Endothelial cell of umbilical vein (primary cell): ENCODE measurements at regions not wholly inside any gene's neighbourhood (a gene's known extent, or its start where the extent isn't known, plus 50 kb on each side); places are given as distances from the start of the nearest gene placed in this dataset.

Experiments used
- BruUV-seq: library from RNA; stranded (reverse); fragments of 400-500 nt; replicated peaks from 2 replicates; lab custom pipeline; 2021; lab: Mats Ljungman, UMichigan
- CTCF ChIA-PET: fragments of 300-600, 350-600 bp; sonication (Branson Sonifier 250); formaldehyde crosslinking; loops from one replicate; lab custom pipeline; 2021; ENCODE audit warnings: antibody characterized with exemption, inconsistent platforms; lab: Charles Lee
- POLR2A ChIA-PET: fragments of 300-600, 350-600 bp; sonication (Branson Sonifier 250); formaldehyde crosslinking; loops from one replicate; lab custom pipeline; 2021; ENCODE audit warnings: antibody characterized with exemption, inconsistent platforms; lab: Charles Lee
- DNase-seq: peaks from one replicate; pipeline ENCODE4 v3.0.0-alpha.2; 2011; ENCODE audit warnings: low read depth, low spot score
- FAIRE-seq: peaks from 2 replicates; lab custom pipeline; 2011; peaks lifted over from hg19 to GRCh38; lab: Jason Lieb, UNC
- H2AFZ ChIP-seq: 2 replicates; pipeline ENCODE4 v1.6.0; 2012; ENCODE audit warnings: low read depth, low read length, control low read depth, inconsistent platforms
- H3K27ac ChIP-seq: 2 replicates; pipeline ENCODE4 v1.5.1; 2011; ENCODE audit warnings: low read depth, mild to moderate bottlenecking, control low read depth, low read length, moderate library complexity; ENCODE audit not compliant: insufficient read depth
- H3K27me3 ChIP-seq, 2 experiments: 2 replicates each; pipeline versions ENCODE4 v1.6.0 to v1.6.1; 2011; ENCODE audit warnings: low read length in 2 of 2, mixed read lengths in 1 of 2; ENCODE audit not compliant: control insufficient read depth in 2 of 2, insufficient read depth in 2 of 2
- H3K36me3 ChIP-seq, 2 experiments: 2 replicates in 1 of 2; 3 replicates in 1 of 2; pipeline ENCODE4 v1.5.1; 2011; ENCODE audit warnings: low read length in 2 of 2, mild to moderate bottlenecking in 1 of 2, moderate library complexity in 1 of 2; ENCODE audit not compliant: control insufficient read depth in 2 of 2, insufficient read depth in 2 of 2; ENCODE audit errors: extremely low read depth in 1 of 2
- H3K4me1 ChIP-seq: 3 replicates; pipeline ENCODE4 v1.5.1; 2011; ENCODE audit warnings: mild to moderate bottlenecking, low read length; ENCODE audit not compliant: control insufficient read depth, insufficient read depth; ENCODE audit errors: extremely low read depth
- H3K4me2 ChIP-seq: 2 replicates; pipeline ENCODE4 v1.6.1; 2011; ENCODE audit warnings: low read length, control low read depth, mixed read lengths; ENCODE audit not compliant: insufficient read depth
- H3K4me3 ChIP-seq, 3 experiments: fragments of 200-600 bp in 1 of 3; sonication (generic), shearing (Covaris generic) in 1 of 3; replicated peaks in 1 of 3; 2 replicates each; pipeline ENCODE4 v1.5.1; 2011 to 2016; ENCODE audit warnings: control low read depth in 3 of 3, low read length in 3 of 3, mild to moderate bottlenecking in 2 of 3, inconsistent platforms in 1 of 3, low read depth in 1 of 3, moderate library complexity in 1 of 3; ENCODE audit not compliant: insufficient read depth in 1 of 3
- H3K79me2 ChIP-seq: 2 replicates; pipeline ENCODE4 v1.6.0; 2012; ENCODE audit warnings: low read length, inconsistent platforms; ENCODE audit not compliant: control insufficient read depth, insufficient read depth
- H3K9ac ChIP-seq: replicated peaks from 2 replicates; pipeline ENCODE3; 2011; ENCODE audit warnings: low read length, control low read depth; ENCODE audit not compliant: insufficient read depth; ENCODE audit errors: extremely low read depth
- H3K9me1 ChIP-seq: replicated peaks from 3 replicates; pipeline ENCODE4 v1.6.0; 2011; ENCODE audit warnings: mild to moderate bottlenecking, low read length; ENCODE audit not compliant: control insufficient read depth, insufficient read depth; ENCODE audit errors: extremely low read depth
- H3K9me3 ChIP-seq: replicated peaks from 2 replicates; pipeline ENCODE4 v1.5.1; 2012; ENCODE audit warnings: low read length, inconsistent platforms; ENCODE audit not compliant: control insufficient read depth, insufficient read depth
- H4K20me1 ChIP-seq: replicated peaks from 2 replicates; pipeline ENCODE3; 2011; ENCODE audit warnings: mild to moderate bottlenecking, low read length; ENCODE audit not compliant: control insufficient read depth, insufficient read depth; ENCODE audit errors: extremely low read depth
- CTCF ChIP-seq, 2 donors: IDR thresholded peaks; 1 replicate in 1 of 2; 2 replicates in 1 of 2; pipeline ENCODE4 v1.5.1; 2011; ENCODE audit warnings: low read length in 2 of 2, mild to moderate bottlenecking in 2 of 2, moderate library complexity in 2 of 2, control low read depth in 1 of 2, inconsistent platforms in 1 of 2, low read depth in 1 of 2; ENCODE audit not compliant: insufficient read depth in 1 of 2; ENCODE audit errors: extremely low read depth in 1 of 2
- EZH2 ChIP-seq: IDR thresholded peaks from 2 replicates; pipeline ENCODE4 v1.6.1; 2012; ENCODE audit warnings: borderline replicate concordance, low read depth, mild to moderate bottlenecking, moderate library complexity, low read length, inconsistent platforms; ENCODE audit not compliant: severe bottlenecking
- FOS ChIP-seq: IDR thresholded peaks from 2 replicates; pipeline ENCODE4 v1.6.1; 2011; ENCODE audit warnings: mild to moderate bottlenecking, low read length, moderate library complexity, borderline replicate concordance; ENCODE audit not compliant: insufficient read depth
- GATA2 ChIP-seq: IDR thresholded peaks from 2 replicates; pipeline ENCODE4 v1.7.0; 2011; ENCODE audit warnings: low read depth, mild to moderate bottlenecking, moderate library complexity, mixed read lengths, low read length; ENCODE audit not compliant: insufficient read length, insufficient read depth
- JUN ChIP-seq: IDR thresholded peaks from 2 replicates; pipeline ENCODE4 v1.6.1; 2011; ENCODE audit warnings: borderline replicate concordance, low read depth; ENCODE audit not compliant: insufficient read length, insufficient read depth
- MYC ChIP-seq: IDR thresholded peaks from one replicate; pipeline ENCODE4 v1.6.1; 2011; ENCODE audit warnings: mild to moderate bottlenecking, low read depth, low read length
- POLR2A ChIP-seq: IDR thresholded peaks from 2 replicates; pipeline ENCODE4 v1.6.1; 2012; ENCODE audit warnings: low read depth, mild to moderate bottlenecking, control low read depth, low read length
- POLR2AphosphoS5 ChIP-seq: IDR thresholded peaks from 2 replicates; pipeline ENCODE4 v1.6.1; 2012; ENCODE audit warnings: low read depth, mild to moderate bottlenecking, control low read depth, low read length, moderate library complexity; ENCODE audit not compliant: insufficient read depth
- dilution Hi-C: fragments of 300-500 bp; cut with MboI; formaldehyde crosslinking; loops from one replicate; pipeline ENCODE4 v1.15.0; 2019; ENCODE audit warnings: low sequenced_read_pairs; ENCODE audit not compliant: extremely low pct_ligation_motif_present
- intact Hi-C: fragments of 100-400 bp; cut with micrococcal nuclease; formaldehyde crosslinking; loops from one replicate; pipeline ENCODE4 v1.10.0; 2022
- TF ChIP-seq, protein P1 (sequence below): IDR thresholded peaks from 2 replicates; pipeline ENCODE4 v1.6.1; 2011; ENCODE audit not compliant: insufficient read depth, insufficient read length

- Histone ChIP-seq H3K79me2 (no peaks in the 10 kb centered on the region), H3K9me3 (no peaks in the 10 kb centered on the region), H3K36me3 (no peaks in the 10 kb centered on the region), H3K4me3 (no peak overlapping the region), H3K9me1 (no peaks in the 10 kb centered on the region), H3K4me1 (no peaks in the 10 kb centered on the region), H3K9ac (no peak overlapping the region), H3K27me3 (no peaks in the 10 kb centered on the region), H2AFZ (no peak overlapping the region), H3K4me2 (no peak overlapping the region), H4K20me1 (no peaks in the 10 kb centered on the region), H3K27ac (no peak overlapping the region)
- ChIA-PET CTCF (interaction anchor here (1.0 to 1.7 kb wide), 2 partner anchors 14 to 109 kb away, joined by 3 read pairs; no protein-coding TSS in a partner anchor), POLR2A (no interaction called here)
- dilution Hi-C loops (no loop called here), intact Hi-C loops (loop anchor here (10.0 kb wide), 1 partner anchor 222 kb away; no protein-coding TSS in a partner anchor)
- FAIRE-seq (no peak), DNase-seq (no peak)
- BruUV-seq = no TSS peak
- TF ChIP-seq FOS = no peak
- TF ChIP-seq POLR2AphosphoS5 = no peak
- no peak for TF ChIP-seq POLR2A
- no peak for TF ChIP-seq MYC
- TF ChIP-seq, protein P1, sequence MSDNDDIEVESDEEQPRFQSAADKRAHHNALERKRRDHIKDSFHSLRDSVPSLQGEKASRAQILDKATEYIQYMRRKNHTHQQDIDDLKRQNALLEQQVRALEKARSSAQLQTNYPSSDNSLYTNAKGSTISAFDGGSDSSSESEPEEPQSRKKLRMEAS = no peak
- TF ChIP-seq JUN = no peak
- no peak for TF ChIP-seq CTCF (IDR thresholded peaks at IDR 0.05; ENCODE audit: extremely low read depth in 1 of 2, insufficient read depth in 1 of 2, low read depth in 1 of 2, low read length in 2 of 2)
- TF ChIP-seq EZH2 = no peak
- TF ChIP-seq GATA2 = no peak
These were observed 127.0 kb upstream of the STXBP5 start for GRCh38 chr6:147077251-147077650.
